GM18517 (cell line): ENCODE measurements at regions not wholly inside any gene's neighbourhood (a gene's known extent, or its start where the extent isn't known, plus 50 kb on each side); places are given as distances from the start of the nearest gene placed in this dataset.

Source experiments
- ATAC-seq: cut with Tn5 transposase; IDR thresholded peaks from one replicate; pipeline ENCODE4 v1.9.1; 2021; ENCODE audit warnings: mild to moderate bottlenecking, moderate library complexity; ENCODE audit not compliant: unreplicated experiment

DNA sequence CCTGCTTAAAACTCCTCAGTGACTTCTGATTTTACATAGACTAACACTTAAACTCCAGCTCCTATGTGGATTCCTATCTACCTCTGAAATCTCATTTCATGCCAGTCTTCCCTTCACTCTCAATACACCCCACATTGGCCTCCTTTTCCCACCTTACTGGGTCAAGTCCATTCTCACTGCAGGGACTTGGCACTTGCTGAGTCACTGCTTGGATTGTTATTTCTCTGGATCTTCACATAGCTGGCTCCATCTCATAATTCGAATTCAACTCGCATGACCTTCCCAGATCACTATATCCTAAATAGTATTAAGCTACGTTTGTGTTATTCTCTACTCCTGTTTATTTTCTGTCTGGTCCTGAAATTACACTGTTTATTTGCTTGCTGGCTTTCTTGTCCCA lies 59.6 kb upstream of the FRMD4B start:
- no peak for ATAC-seq

DNA sequence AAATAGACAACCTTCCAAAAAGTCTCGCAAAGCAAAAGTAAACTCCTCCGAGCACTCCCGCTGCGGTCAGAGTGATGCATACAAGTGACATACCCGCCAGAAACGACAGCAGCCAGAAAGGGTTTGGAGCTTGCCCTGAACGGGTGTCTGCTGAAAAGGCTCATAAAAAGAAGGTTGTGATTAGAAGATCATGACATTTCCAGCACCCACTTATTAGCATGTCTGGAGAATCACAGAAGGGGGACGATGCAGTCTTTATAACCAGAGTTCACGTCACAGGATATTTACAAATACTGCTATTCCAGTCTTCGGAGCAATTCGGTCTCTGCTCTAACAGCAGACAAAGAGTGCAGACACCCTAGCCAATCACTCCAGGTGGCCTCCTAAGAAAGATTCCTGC lies 59.1 kb upstream of the FRMD4B start:
- no peak for ATAC-seq

DNA sequence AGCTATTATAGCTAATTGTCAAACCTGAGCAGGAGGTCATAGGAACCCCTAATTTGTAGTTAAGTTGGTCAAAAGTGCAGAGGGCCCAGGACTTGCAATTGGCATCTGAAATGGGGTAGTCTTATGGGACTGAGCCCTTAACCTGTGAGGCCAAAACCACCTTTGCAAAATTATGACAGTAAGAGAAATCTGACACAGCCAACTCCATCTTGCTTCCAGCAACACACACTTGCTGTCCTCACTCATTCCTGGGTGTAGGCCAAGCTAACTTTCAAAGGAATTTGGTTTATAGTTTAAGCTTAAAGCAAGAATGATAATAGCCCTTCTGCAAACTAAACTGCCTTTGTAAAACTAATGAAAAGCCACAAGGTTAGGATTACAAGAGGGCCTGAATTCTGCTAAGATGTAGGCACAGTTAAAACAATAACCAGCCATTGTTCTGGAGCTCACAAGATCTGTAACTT lies 57.6 kb upstream of the FRMD4B start:
- no peak for ATAC-seq

DNA sequence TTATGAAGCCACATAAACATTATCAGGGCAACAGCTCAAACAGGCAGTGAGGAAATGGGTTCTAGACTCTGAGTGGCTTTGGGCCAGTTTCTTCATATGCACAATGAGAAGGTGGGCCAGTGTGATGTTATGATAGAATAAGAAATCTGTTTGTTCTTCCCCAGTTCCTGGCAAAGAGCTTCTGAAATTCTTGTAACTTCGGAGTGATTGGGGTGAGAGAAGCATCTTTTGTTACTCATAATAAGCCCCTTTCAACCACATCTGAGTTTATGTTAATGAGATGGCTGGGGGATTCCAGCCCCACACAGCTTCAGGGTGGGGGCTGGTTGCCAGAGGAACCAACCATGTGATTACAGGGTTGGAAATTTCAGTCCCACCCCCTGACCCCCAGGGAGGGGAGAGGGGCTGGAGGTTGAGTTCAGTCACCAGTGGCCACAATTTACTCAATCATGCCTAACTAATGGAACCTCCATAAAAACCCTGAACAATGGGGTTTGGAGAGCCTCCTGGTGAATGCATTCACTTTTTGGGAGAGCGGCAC lies 57.0 kb upstream of the FRMD4B start:
- no peak for ATAC-seq

DNA sequence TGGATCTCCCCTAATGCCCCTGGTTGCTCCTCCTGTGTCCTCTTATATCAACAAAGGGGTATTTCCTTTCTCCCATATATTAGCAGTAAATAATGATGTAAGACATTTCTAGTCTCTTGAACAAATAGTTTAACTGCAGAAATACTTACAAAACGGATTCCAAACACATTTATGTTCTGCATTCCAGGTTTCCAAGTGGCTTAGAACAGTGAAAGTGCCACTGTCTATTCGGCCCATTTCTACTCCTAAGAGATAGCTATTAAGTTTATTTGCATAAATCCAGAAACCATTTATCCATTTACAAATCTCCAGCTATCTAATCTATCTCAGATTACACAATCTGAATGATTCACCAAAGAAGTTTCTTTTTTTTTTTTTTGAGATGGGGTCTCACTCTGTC lies 55.8 kb upstream of the FRMD4B start:
- no peak for ATAC-seq

DNA sequence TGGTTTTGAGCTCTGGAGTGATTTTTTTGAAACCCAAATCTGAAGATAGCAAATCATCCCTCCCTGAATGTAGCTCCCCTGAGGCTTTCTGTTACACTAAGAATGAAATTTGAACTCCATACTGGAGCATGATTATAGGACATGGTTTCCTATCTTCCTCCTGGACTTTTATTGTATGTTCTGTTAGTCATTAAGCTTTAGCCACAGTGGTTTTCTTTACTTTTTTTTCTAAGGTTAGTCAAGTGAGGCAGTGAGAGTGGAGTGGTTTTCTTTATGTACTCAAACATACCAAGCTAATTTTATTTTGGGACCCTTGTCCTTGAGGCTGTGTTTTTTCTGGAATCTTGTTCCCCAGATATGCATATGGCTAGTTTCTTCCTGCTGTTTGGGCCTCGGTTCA lies 55.2 kb upstream of the FRMD4B start:
- no peak for ATAC-seq

DNA sequence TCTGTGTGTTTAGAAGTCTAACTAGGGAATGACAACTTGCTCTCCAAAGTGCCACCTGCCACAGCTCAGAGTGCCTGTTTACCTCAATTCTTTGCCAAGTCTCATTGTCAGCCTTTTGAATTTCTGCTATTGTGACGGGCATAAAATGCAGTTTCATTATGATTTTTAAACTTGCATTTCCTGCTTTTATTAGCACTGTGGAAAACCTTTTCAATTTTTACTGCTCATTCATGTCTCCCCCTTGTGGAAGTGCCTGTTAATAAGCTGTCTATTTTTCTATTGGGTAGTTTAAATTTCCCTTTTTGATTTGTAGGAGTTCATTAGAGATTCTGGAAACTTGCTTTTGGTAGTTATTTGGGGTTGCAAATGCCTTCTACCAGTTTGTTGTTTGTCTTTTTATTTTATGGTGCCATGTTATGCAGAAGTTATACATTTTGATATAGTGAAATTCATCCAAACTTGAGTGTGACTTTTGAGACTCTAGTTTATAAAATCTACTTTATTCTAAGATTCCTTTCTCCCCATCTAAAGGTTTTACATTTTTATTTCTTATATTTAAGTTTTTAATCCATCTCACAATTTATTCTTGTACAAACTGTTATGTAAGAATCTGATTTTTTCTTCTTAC lies 53.9 kb upstream of the FRMD4B start:
- no peak for ATAC-seq

DNA sequence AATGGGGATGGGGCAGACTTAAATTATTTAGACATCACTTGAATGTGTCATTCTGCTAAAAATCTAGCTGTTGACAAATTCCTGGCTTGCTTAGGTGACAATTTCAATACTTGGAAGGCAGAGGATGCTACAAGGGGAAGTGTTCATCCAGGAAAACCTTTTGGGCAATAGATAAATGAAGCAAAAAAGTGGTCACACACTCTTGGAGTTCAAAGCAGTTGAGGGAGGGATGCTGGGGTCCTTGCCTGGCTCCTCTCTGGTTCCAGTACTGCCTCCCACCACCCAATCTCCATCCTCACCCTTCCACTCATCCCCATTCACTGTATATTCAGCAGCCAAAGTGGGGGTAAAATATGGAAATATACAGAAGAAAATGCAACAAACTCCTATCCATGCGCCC lies 52.6 kb upstream of the FRMD4B start:
- no peak for ATAC-seq

DNA sequence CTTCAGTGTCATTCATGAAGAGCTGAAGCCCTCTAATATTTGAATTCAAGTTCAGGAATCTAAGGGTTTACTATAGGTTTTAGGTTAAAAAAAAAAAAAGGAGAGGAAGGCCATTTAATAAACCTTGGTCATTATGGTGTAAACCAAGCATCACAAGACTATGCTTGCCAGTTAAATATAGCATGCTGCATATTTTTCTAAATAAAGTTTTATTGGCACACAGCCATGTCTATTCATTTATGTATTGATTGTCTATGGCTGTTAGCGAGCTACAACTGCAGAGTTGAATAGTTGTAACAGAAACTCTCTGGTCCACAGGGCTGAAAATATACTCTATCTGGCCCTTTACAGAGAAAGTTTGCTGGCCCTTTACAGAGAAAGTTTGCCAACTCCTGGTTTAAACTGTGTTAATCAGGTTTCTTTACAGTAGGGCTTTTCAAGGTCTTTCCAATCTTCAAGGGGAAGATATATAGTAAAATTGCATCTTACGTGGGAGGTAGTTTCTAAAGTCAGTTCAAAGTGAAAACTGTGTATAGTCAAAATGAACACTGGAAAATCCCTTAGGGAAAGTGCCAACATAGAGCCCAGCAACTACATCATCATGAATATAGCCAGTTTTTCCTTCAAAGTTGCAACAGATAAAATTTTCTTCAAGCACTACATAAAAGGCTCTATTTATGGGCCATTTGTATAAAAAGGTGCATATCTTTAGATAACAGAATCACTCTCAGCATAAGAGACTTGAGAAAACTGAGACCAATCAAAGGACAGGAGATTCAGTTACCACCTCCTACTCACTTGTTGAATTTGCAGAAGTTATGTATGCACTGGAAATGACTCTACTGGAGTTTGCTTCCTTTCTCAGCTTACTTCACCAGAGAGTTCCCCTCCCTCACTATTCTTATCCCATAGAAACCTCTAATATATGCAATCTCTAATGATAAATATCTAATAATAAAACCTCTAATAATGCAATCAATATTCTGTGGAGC lies 49.7 kb upstream of the FRMD4B start:
- peak; percentile 54 for ATAC-seq
